ENCODE measurements at regions not wholly inside any gene's neighbourhood (a gene's known extent, or its start where the extent isn't known, plus 50 kb on each side); places are given as distances from the start of the nearest gene placed in this dataset.
"Not testable (repeated sequence)": the region's sequence is repeated elsewhere in the genome, so short reads cannot be mapped to it uniquely, and the experiment has no call there.

GRCh38 chr1:200317236-200317635, 92.6 kb downstream of the ZNF281 start:
- DNase-seq (ENCODE audit: low read depth): no peak

DNA sequence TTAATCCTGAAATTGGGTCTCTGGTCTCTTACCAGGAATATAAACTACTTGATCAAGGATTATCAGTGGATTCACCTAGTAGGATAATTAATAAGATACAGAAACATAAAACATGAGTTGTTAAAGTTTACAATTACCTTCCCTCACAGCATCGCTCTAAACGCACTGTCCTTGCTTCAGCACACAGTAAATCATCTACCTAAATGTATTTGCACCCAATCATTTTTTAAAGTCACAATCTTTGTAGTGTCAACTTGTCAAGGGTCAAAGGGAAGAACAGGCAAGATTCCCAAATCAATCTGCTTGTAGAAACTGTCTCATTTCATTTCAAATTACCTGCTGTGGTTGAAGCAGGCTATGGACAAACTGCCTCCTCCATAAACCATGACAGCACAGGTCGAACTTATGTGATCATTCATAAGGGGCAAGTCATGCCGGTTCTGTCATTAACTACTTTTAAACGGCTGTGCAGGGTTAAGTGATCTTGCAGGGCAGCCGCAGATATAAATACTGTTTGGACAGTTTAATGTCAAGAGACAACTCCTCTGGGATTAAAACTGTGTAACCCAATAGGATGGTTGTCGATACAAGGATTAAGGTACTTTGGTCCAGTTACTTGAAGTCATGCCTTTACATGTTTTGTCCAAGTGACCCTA, 93.6 kb downstream of the ZNF281 start:
- no peak for DNase-seq (ENCODE audit: low read depth)

- no peak for DNase-seq (ENCODE audit: low read depth)
Observed at GRCh38 chr1:200314085-200314750, 95.6 kb downstream of the ZNF281 start.

GRCh38 chr1:200311256-200311655, 98.6 kb downstream of the ZNF281 start:
- DNase-seq (ENCODE audit: low read depth): no peak

DNA sequence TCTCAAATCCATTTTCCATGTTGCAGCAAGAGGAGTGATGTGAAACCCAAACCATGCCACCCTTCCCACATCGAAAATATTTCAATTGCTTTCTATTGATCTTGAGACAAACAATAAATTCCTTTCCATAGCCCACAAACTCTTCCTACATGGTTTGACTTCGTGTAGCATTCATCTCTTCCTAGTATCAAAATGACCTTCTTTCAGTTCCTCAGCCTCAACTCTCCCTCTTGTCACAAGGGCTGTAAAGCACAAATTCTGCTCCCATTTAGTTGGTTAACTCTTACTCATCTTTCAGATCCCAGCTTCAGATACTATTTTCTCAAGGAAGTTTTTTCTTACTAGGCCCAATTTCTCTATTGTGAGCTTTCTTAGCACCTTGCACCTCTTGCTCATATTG, 99.0 kb downstream of the ZNF281 start:
- DNase-seq (ENCODE audit: low read depth): no peak

DNA sequence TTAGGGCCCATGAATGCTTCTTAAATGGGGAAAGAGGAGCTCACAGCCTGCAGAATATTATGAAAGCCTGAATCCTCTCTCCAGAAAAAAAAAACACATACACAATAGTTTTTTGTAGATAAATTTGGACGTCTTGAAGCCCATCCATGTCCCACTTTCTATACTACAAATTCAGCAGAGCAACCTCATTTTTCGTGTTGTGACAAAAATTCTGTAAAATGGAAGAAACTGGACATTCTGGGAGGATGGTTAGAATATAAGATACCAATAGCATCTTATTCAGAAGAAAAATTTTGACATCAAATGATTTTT, 102.1 kb downstream of the ZNF281 start:
- DNase-seq (ENCODE audit: low read depth): no peak

DNA sequence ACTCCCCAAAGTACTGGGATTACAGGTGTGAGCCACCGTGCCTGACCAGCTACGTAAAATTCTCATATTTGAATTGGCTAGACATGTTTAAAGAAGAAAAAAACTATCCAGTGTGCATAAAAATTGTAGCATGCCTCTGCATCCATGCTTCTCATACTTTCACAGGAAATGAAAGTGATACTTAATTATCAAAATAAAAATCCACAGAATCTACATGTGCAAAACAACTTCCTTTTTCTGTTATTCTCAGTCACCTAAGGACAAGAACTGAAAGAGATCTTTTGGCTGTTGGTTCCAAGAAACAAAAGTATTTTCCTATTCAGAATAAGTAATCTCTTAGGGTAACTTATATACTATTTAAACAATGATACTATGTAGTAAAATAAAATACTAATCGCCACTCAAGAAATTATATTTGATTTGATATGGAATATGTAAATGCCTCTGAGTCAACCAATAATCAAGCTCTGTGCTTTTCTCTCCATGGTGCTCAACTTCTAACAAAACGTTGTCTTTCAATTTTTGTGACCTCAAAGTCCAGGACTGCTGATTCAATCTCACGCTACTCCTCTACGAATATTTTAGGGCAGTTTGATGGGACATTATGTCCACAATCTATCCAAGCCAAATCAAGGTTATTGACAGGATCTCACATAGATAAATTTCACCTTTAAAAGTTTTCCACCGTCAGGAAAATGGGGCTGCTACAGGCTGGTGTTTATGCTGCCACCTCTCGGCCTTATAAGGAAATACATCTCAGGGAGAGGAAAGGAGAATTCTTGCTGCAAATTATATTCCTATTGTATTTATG, 102.7 kb downstream of the ZNF281 start:
- no peak for DNase-seq (ENCODE audit: low read depth)

- DNase-seq (ENCODE audit: low read depth): no peak
Observed at GRCh38 chr1:200305806-200306205, 104.0 kb downstream of the ZNF281 start.

DNA sequence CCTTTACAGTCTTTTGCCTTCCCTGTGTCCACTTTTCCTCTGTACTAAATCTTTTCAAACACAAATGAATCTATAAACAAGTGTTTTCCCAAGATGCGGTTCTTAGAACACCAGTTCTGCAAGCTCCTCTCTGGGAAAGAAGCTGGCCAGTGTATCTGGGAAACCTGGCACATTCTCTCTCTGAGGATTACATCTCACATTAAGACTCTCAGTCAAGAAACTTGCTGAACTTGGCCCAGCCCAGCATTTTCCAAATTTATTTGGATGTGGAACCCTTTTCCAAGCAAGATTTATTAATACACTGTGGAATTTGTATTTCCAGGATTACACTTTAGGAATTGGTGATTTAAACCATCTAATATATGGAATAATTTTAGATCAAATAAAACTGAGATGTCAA, 105.7 kb downstream of the ZNF281 start:
- DNase-seq (ENCODE audit: low read depth): no peak

- DNase-seq (ENCODE audit: low read depth): no peak
Observed at GRCh38 chr1:200302921-200303290, 106.9 kb downstream of the ZNF281 start.

GRCh38 chr1:200302192-200302920, 107.5 kb downstream of the ZNF281 start:
- peak; percentile 53 for DNase-seq (ENCODE audit: low read depth)

DNA sequence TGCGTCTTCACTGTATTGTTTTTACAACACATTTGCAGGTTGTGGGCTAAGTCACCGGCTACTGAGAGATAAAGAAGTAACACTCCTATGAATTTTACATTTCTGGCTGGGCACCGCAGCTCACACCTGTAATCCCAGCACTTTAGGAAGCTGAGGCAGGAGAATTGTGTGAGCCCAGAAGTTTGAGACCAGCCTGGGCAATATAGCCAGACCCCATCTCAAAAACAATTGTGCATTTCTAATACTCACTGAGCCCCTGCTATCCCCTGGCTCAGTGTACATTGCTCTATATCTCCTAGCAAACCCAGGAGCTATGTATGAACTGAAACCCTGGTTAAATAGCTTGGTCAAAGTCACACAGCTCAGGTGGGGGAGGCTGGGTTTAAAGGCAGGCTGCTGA, 108.7 kb downstream of the ZNF281 start:
- DNase-seq (ENCODE audit: low read depth): no peak

DNA sequence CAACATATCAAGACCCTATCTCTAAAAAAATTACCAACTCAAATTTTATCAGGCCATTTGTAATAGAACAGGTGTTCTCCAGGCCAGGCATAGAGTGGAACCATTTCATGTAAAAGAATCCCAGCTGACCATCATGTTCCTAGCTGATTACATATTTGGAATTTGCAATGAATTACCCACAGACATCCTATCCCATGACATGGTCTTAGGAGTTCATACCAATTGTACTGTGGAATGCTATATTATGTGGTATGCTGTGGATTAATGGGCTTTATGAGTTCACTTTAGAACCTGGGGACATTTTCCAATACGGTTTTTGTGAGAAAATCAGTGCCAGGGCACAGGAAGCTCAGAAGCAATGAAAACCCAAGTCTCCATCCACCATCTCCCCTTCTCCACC, 110.3 kb downstream of the ZNF281 start:
- no peak for DNase-seq (ENCODE audit: low read depth)

GRCh38 chr1:200298242-200298641, 111.6 kb downstream of the ZNF281 start:
- no peak for DNase-seq (ENCODE audit: low read depth)

- DNase-seq (ENCODE audit: low read depth): no peak
Observed at GRCh38 chr1:200296091-200296661, 113.7 kb downstream of the ZNF281 start.

DNA sequence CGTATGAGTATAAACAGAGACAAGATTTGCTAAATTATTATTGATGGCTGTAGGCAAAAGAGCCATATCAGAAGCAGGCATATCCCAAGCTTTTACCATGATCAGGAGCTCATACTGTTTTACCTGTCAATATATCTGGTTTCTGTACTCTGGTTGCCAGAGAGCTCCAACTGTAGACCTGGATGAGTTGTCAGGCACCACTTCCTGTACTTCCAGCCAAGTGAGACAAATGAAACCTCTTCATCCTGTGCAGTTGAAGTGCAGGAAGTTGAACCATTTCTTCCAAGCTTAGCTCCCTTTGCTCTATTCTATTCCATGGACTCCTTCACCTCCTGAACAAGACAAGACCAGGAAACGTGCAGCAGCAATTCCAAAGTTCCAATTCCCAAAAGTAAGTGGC, 115.6 kb downstream of the ZNF281 start:
- DNase-seq (ENCODE audit: low read depth): no peak

- no peak for DNase-seq (ENCODE audit: low read depth)
Observed at GRCh38 chr1:200292699-200293098, 117.1 kb downstream of the ZNF281 start.

DNA sequence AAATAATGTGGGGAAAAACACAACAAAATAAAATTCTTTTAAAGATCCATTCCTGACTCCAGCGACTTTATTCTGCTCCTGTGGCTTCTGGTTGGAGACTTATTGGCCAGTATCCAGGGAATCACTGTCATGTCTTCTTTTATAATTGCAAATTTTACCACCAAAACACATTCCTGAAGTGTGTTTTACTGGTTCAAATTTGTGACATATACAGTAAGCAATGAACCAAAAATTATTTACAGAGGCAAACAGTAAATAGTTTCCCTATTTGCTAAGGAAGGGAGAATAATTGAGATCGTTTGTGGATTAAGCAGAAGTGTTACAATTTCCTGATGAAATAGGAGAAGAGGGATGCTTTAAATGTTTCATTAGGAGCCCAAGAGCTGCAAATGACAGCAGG, 118.7 kb downstream of the ZNF281 start:
- no peak for DNase-seq (ENCODE audit: low read depth)

DNA sequence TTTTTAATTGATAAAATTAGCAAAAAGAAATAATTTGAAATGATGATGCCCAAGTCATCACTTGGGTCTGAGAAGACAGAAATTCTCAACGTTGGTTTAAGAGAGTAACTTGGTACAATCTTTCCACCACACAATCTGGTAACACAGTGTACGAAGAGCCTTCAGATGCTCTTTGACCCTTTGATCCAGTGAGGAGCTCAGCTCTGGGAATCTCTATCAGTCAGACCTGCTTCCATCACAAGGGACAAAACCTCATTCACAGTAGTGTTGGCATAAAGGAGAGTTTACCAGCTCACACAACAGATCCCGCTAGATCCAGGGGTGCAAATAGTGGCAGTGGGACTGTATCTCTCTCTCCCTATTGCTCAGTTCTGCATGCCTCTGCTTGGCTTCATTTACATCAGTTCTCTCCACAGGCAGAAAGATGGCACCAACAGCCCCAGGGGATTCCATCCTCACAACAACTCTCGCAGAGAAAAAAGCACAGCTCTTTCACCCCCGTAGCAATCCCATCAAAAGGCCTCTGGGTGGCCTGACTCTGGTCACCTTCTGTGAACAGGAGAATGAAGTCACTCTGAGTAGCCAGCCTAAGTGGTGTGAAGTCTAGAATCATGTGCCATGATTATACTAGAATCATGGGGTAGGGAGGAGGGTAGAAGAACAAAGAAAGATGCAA, 119.7 kb downstream of the ZNF281 start:
- no peak for DNase-seq (ENCODE audit: low read depth)

GRCh38 chr1:200288226-200288625, 121.6 kb downstream of the ZNF281 start:
- DNase-seq (ENCODE audit: low read depth): no peak

DNA sequence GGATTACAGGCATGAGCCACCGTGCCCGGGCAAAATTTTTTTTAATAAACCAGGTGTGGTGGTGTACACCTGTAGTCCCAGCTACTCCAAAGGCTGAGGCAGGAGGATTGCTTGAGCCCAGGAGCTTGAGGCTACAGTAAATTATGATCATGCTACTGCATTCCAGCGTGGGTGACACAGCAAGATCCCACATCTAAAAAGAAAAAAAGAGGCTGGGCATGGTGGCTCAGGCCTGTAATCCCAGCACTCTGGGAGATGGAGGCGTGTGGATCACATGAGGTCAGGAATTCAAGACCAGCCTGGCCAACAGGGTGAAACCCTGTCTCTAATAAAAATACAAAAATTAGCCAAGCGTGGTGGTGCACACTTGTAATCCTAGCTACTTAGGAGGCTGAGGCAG, 125.6 kb downstream of the ZNF281 start:
- DNase-seq (ENCODE audit: low read depth): not testable (repeated sequence)

Measured in activated T-helper 1 cell treated with Interleukin-2 at 50 U/mL for 16 hours (primary cell).